Right hindlimb (tissue), 1 donor: ENCODE measurements at regions not wholly inside any gene's neighbourhood (a gene's known extent, or its start where the extent isn't known, plus 50 kb on each side); places are given as distances from the start of the nearest gene placed in this dataset.
"Not testable (repeated sequence)": the region's sequence is repeated elsewhere in the genome, so short reads cannot be mapped to it uniquely, and the experiment has no call there.

Experiments used
- DNase-seq: peaks from one replicate; pipeline ENCODE4 v3.0.0-alpha.2; 2018

GRCh38 chrX:110519501-110519900 lies 160.9 kb downstream of the RTL9 start:
- no peak for DNase-seq

GRCh38 chrX:110519906-110520452 lies 161.3 kb downstream of the RTL9 start:
- DNase-seq: no peak

- not testable (repeated sequence) for DNase-seq
Measured at GRCh38 chrX:110520652-110521051, 162.0 kb downstream of the RTL9 start.

- DNase-seq: peak; percentile 40
Measured at GRCh38 chrX:110531873-110532580, 173.4 kb downstream of the RTL9 start.

GRCh38 chrX:110532581-110532931 lies 173.9 kb downstream of the RTL9 start:
- peak; percentile 36 for DNase-seq

- DNase-seq: no peak
Measured at GRCh38 chrX:110536816-110537215, 178.2 kb downstream of the RTL9 start.

- DNase-seq: no peak
Measured at GRCh38 chrX:110541266-110541665, 182.6 kb downstream of the RTL9 start.

GRCh38 chrX:110550854-110551253 lies 192.2 kb downstream of the RTL9 start:
- DNase-seq: not testable (repeated sequence)

- no peak for DNase-seq
Measured at GRCh38 chrX:110557864-110558263, 199.2 kb downstream of the RTL9 start.

GRCh38 chrX:110558406-110558805 lies 199.8 kb downstream of the RTL9 start:
- DNase-seq: no peak

GRCh38 chrX:110561034-110561433 lies 202.4 kb downstream of the RTL9 start:
- no peak for DNase-seq

- DNase-seq: no peak
Measured at GRCh38 chrX:110563282-110563681, 204.6 kb downstream of the RTL9 start.

GRCh38 chrX:110568441-110568840 lies 209.8 kb downstream of the RTL9 start:
- DNase-seq: no peak

- DNase-seq: no peak
Measured at GRCh38 chrX:110569506-110569905, 210.9 kb downstream of the RTL9 start.

- DNase-seq: no peak
Measured at GRCh38 chrX:110578270-110578669, 217.3 kb downstream of the CHRDL1 start.

- DNase-seq: no peak
Measured at GRCh38 chrX:110584083-110584482, 211.5 kb downstream of the CHRDL1 start.

- no peak for DNase-seq
Measured at GRCh38 chrX:110588164-110588563, 207.5 kb downstream of the CHRDL1 start.

GRCh38 chrX:110588853-110589252 lies 206.8 kb downstream of the CHRDL1 start:
- DNase-seq: no peak

GRCh38 chrX:110600745-110601310 lies 194.8 kb downstream of the CHRDL1 start:
- no peak for DNase-seq

- no peak for DNase-seq
Measured at GRCh38 chrX:110614596-110614995, 181.0 kb downstream of the CHRDL1 start.
